ENCODE measurements at regions not wholly inside any gene's neighbourhood (a gene's known extent, or its start where the extent isn't known, plus 50 kb on each side); places are given as distances from the start of the nearest gene placed in this dataset.
A peak's percentile ranks its signal among the peaks of the same experiment; 100 is the strongest.

DNA sequence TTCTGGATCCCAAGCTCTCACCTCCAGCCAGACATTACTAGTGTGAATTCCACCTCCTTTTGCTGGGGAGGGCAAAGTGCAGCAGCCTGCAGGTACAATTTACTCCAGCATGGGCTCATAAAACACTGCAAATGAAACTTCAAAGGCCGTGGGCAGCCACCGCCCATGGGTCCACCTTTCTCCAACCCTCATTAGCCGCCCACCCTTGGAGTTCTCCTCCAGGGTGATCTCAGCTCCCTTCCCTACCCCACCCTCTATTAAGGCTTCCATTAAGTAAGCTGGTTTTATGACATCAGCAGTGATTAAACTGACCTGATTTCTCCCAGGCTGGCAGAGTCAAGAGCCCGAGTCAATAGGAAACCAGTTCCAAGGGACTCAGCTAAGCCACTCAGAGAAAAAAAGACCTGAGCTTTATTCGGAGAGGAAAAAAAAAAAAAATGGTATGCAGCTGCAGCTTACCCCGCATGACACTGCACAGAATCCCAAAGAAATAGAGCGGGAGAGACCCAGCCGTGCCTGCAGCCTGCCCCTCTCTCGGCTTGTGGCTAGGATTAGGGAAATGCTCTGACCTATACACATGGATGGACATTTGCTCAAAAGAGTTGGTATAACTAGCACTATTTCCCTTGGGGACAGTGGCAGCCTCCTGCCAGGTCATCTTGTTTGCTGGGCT lies 319.6 kb downstream of the PTTG2 start:
- intact Hi-C loops (cut with DNase I), result no loop called here
- Histone ChIP-seq H3K4me3 (no peak overlapping the region), H3K27ac (no peak overlapping the region), H3K9me3 (no peaks in the 10 kb centered on the region), H3K4me1 (no peaks in the 10 kb centered on the region), H3K27me3 (no peaks in the 10 kb centered on the region), H3K36me3 (replicated peaks in 1 of 2; ENCODE audit: insufficient read depth in 1 of 2, low read depth in 2 of 2) (no peaks in the 10 kb centered on the region)
- DNase-seq (no peak), ATAC-seq (peak; percentile 50)
- WGBS, 2 donors, result 71 to 75% methylated on average over 9 of the region's 9 CpGs
- no peak for TF ChIP-seq POLR2A (IDR thresholded peaks at IDR 0.05)
- TF ChIP-seq, protein P1, sequence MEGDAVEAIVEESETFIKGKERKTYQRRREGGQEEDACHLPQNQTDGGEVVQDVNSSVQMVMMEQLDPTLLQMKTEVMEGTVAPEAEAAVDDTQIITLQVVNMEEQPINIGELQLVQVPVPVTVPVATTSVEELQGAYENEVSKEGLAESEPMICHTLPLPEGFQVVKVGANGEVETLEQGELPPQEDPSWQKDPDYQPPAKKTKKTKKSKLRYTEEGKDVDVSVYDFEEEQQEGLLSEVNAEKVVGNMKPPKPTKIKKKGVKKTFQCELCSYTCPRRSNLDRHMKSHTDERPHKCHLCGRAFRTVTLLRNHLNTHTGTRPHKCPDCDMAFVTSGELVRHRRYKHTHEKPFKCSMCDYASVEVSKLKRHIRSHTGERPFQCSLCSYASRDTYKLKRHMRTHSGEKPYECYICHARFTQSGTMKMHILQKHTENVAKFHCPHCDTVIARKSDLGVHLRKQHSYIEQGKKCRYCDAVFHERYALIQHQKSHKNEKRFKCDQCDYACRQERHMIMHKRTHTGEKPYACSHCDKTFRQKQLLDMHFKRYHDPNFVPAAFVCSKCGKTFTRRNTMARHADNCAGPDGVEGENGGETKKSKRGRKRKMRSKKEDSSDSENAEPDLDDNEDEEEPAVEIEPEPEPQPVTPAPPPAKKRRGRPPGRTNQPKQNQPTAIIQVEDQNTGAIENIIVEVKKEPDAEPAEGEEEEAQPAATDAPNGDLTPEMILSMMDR (IDR thresholded peaks at IDR 0.05), result no peak

DNA sequence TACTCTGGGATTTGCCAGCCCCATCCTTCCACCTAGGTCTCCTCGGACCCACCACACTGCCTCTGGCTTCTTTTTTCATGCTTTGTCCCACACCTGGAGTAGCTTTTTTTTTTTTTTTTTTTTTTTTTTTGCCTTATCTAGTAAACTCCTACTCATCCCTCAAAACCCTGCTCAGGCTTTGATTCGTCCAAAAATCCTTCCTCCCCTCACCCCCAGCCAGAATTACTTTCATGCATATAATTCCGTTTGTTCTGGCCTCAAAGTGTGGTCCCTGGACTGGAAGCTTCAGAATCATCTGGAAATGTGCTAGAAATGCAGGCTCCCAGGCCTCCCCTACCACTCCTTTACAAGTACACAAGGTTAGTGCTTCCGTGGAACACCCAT lies 320.1 kb downstream of the PTTG2 start:
- H3K9me3 ChIP-seq, result no peaks in the 10 kb centered on the region
- TF ChIP-seq, protein P1 (IDR thresholded peaks at IDR 0.05), result no peak
- TF ChIP-seq POLR2A (IDR thresholded peaks at IDR 0.05), result no peak
- H3K27ac ChIP-seq, result no peak overlapping the region
- no peak for ATAC-seq
- H3K4me1 ChIP-seq, result no peaks in the 10 kb centered on the region
- H3K36me3 ChIP-seq (replicated peaks in 1 of 2; ENCODE audit: insufficient read depth in 1 of 2, low read depth in 2 of 2), result no peaks in the 10 kb centered on the region
- no peak for DNase-seq
- no peaks in the 10 kb centered on the region for H3K27me3 ChIP-seq
- 76 to 82% methylated on average over 4 of the region's 4 CpGs for WGBS, 2 donors
- no peak overlapping the region for H3K4me3 ChIP-seq
- intact Hi-C loops (cut with DNase I), result no loop called here

DNA sequence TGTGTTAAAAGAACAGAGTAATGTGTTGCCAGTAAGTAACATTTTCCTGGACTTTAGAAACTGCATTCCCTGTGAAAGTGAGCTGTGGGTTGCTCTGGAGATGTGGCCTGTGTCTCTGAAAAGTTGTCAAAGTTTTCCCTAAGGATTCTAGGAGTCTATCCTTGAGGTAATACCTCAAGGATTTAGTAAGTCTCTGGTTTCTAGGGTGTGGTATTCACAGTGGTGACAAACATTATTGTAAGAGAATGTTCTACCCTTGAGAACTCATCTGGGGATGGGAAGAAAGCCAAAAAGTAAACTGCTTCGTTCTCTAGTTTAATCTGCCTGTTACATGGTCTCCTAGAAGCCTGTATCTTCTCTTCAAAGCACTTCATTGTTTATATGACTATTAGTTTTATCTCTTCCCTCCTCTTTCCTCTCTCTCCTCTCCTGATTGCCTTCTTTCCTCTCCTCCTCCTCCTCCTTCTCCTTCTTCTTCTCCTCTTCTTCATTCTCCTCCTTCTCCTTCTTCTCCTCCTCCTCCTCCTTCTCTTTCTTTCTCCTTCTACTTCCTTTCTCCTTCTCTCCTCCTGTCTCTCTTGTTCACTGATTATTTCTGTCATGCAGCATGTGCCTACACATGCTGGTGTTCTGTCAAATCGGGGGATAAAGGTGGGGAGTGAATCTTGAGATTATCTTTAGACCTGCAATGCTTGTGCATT lies 321.3 kb downstream of the PTTG2 start:
- no peak overlapping the region for H3K4me3 ChIP-seq
- no peaks in the 10 kb centered on the region for H3K27me3 ChIP-seq
- no peaks in the 10 kb centered on the region for H3K36me3 ChIP-seq (replicated peaks in 1 of 2; ENCODE audit: insufficient read depth in 1 of 2, low read depth in 2 of 2)
- ATAC-seq (no peak), DNase-seq (no peak)
- H3K9me3 ChIP-seq, result no peaks in the 10 kb centered on the region
- intact Hi-C loops (cut with DNase I), result no loop called here
- H3K4me1 ChIP-seq, result no peaks in the 10 kb centered on the region
- WGBS, 2 donors, result 43 to 51% methylated on average over 2 of the region's 2 CpGs
- H3K27ac ChIP-seq, result no peak overlapping the region
- TF ChIP-seq, protein P1 (IDR thresholded peaks at IDR 0.05), result no peak
- TF ChIP-seq POLR2A (IDR thresholded peaks at IDR 0.05), result no peak

DNA sequence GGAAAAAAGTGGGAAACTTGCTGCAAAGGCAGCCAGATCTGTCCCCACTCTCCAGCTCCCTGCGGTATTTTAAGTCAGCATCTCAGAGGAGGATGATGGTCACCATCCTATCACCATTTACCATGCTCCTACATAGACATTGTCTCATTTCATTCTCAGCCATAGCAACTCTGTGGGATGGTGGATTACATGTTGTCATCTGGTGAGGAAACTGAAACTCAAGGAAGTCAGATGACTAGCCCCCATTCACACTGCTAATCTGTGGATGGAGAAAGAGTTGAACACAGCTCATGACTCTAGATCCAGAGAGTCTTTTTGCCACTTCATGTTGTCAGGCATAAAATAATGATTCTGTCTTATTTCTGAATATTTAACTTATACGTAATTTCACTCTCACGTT lies 323.5 kb downstream of the PTTG2 start:
- H3K9me3 ChIP-seq, result no peaks in the 10 kb centered on the region
- intact Hi-C loops (cut with DNase I), result no loop called here
- 62 to 66% methylated on average over 3 of the region's 3 CpGs for WGBS, 2 donors
- no peaks in the 10 kb centered on the region for H3K27me3 ChIP-seq
- TF ChIP-seq POLR2A (IDR thresholded peaks at IDR 0.05), result no peak
- TF ChIP-seq, protein P1 (IDR thresholded peaks at IDR 0.05), result no peak
- no peaks in the 10 kb centered on the region for H3K36me3 ChIP-seq (replicated peaks in 1 of 2; ENCODE audit: insufficient read depth in 1 of 2, low read depth in 2 of 2)
- DNase-seq, result no peak
- H3K4me1 ChIP-seq, result no peaks in the 10 kb centered on the region
- no peak overlapping the region for H3K27ac ChIP-seq
- H3K4me3 ChIP-seq, result no peak overlapping the region
- ATAC-seq, result no peak
